SK-N-SH treated with all-trans-retinoic acid at 6 μM for 48 hours (cell line): ENCODE measurements at regions not wholly inside any gene's neighbourhood (a gene's known extent, or its start where the extent isn't known, plus 50 kb on each side); places are given as distances from the start of the nearest gene placed in this dataset.

Experiments
- ATAC-seq: fragments of 200-7000 bp; cut with Tn5 transposase; 3 replicates; pipeline ENCODE4 v1.9.1; 2020; ENCODE audit warnings: mild to moderate bottlenecking, moderate library complexity
- ARNTL ChIP-seq: fragments of 450-650 bp; formaldehyde crosslinking; IDR thresholded peaks from 2 replicates; pipeline ENCODE4 v1.5.0; 2020; ENCODE audit warnings: low read depth, mild to moderate bottlenecking, moderate library complexity, borderline replicate concordance
- BACH2 ChIP-seq: fragments of 250-450 bp; sonication (Bioruptor Pico); IDR thresholded peaks from 2 replicates; pipeline ENCODE4 v1.9.0; 2021; ENCODE audit warnings: mild to moderate bottlenecking, borderline replicate concordance
- CREB5 ChIP-seq: fragments of 250-450 bp; sonication (Bioruptor Pico); IDR thresholded peaks from 2 replicates; pipeline ENCODE4 v1.5.1; 2020; ENCODE audit warnings: low read depth, mild to moderate bottlenecking, moderate library complexity
- CSRNP3 ChIP-seq: fragments of 250-450 bp; sonication (Bioruptor Pico); IDR thresholded peaks from 2 replicates; pipeline ENCODE4 v1.5.1; 2021; ENCODE audit warnings: mild to moderate bottlenecking, moderate library complexity
- ESRRG ChIP-seq: fragments of 250-450 bp; sonication (Bioruptor Pico); IDR thresholded peaks from 2 replicates; pipeline ENCODE4 v1.6.1; 2021; ENCODE audit warnings: mild to moderate bottlenecking
- GLIS3 ChIP-seq: fragments of 250-450 bp; sonication (Bioruptor Pico); IDR thresholded peaks from 2 replicates; pipeline ENCODE4 v1.5.0; 2020; ENCODE audit warnings: mild to moderate bottlenecking, moderate library complexity
- ISL1 ChIP-seq: fragments of 250-450 bp; sonication (Bioruptor Pico); IDR thresholded peaks from 2 replicates; pipeline ENCODE4 v2.1.2; 2022; ENCODE audit warnings: mild to moderate bottlenecking, moderate library complexity
- OSR1 ChIP-seq: fragments of 250-450 bp; sonication (Bioruptor Pico); IDR thresholded peaks from 2 replicates; pipeline ENCODE4 v1.8.0; 2022; ENCODE audit warnings: moderate library complexity, mild to moderate bottlenecking, inconsistent platforms
- PATZ1 ChIP-seq: fragments of 250-450 bp; sonication (Bioruptor Pico); IDR thresholded peaks from 2 replicates; pipeline ENCODE4 v1.8.0; 2020; ENCODE audit warnings: mild to moderate bottlenecking, moderate library complexity, borderline replicate concordance
- POU6F1 ChIP-seq: fragments of 250-450 bp; sonication (Bioruptor Pico); IDR thresholded peaks from 2 replicates; pipeline ENCODE4 v1.8.0; 2021; ENCODE audit warnings: low read depth, mild to moderate bottlenecking, moderate library complexity, borderline replicate concordance
- PPARA ChIP-seq: fragments of 250-450 bp; sonication (Bioruptor Pico); IDR thresholded peaks from 2 replicates; pipeline ENCODE4 v1.5.0; 2020; ENCODE audit warnings: mild to moderate bottlenecking, borderline replicate concordance
- RARB ChIP-seq: fragments of 250-450 bp; sonication (Bioruptor Pico); IDR thresholded peaks from 2 replicates; pipeline ENCODE4 v1.8.0; 2021; ENCODE audit warnings: mild to moderate bottlenecking, moderate library complexity
- SNAI2 ChIP-seq: fragments of 250-450 bp; sonication (Bioruptor Pico); IDR thresholded peaks from 2 replicates; pipeline ENCODE4 v1.5.0; 2020; ENCODE audit warnings: mild to moderate bottlenecking, moderate library complexity
- TOX ChIP-seq: fragments of 250-450 bp; sonication (Bioruptor Pico); IDR thresholded peaks from 2 replicates; pipeline ENCODE4 v1.8.0; 2021; ENCODE audit warnings: mild to moderate bottlenecking, moderate library complexity, borderline replicate concordance
- TSHZ2 ChIP-seq: fragments of 250-450 bp; sonication (Bioruptor Pico); IDR thresholded peaks from 2 replicates; pipeline ENCODE4 v1.5.0; 2020; ENCODE audit warnings: mild to moderate bottlenecking, moderate library complexity
- ZC3H10 ChIP-seq: fragments of 250-450 bp; sonication (Bioruptor Pico); IDR thresholded peaks from 2 replicates; pipeline ENCODE4 v1.5.1; 2021; ENCODE audit warnings: mild to moderate bottlenecking, moderate library complexity
- ZFP3 ChIP-seq: fragments of 250-450 bp; sonication (Bioruptor Pico); IDR thresholded peaks from 2 replicates; pipeline ENCODE4 v1.5.0; 2020; ENCODE audit warnings: mild to moderate bottlenecking, moderate library complexity
- ZFP30 ChIP-seq: fragments of 450-650 bp; formaldehyde crosslinking; IDR thresholded peaks from 2 replicates; pipeline ENCODE4 v1.5.0; 2022; ENCODE audit warnings: mild to moderate bottlenecking, moderate library complexity
- ZNF8 ChIP-seq: fragments of 450-650 bp; formaldehyde crosslinking; IDR thresholded peaks from 2 replicates; pipeline ENCODE4 v1.5.0; 2020; ENCODE audit warnings: mild to moderate bottlenecking, moderate library complexity

GRCh38 chr2:63661076-63661475 lies 72.3 kb downstream of the MDH1 start:
- ATAC-seq: no peak; the same call in 1 of the 3 replicates

GRCh38 chr2:63662028-63662804 lies 73.5 kb downstream of the MDH1 start:
- no peak for ATAC-seq
- TF ChIP-seq CSRNP3 (CRISPR knock-in tag) (no peak), SNAI2 (no peak), ZC3H10 (CRISPR knock-in tag) (no peak), ZNF8 (CRISPR knock-in tag) (no peak), ZFP30 (CRISPR knock-in tag) (no peak), ZFP3 (CRISPR knock-in tag) (no peak), PPARA (no peak), RARB (CRISPR knock-in tag) (no peak), GLIS3 (CRISPR knock-in tag) (no peak), OSR1 (no peak), ISL1 (CRISPR knock-in tag) (no peak), CREB5 (CRISPR knock-in tag) (no peak), ARNTL (CRISPR knock-in tag) (no peak), PATZ1 (no peak), POU6F1 (CRISPR knock-in tag) (no peak)

More at GRCh38 chr2:63661076-63661475, 72.3 kb downstream of the MDH1 start:
- TF ChIP-seq CSRNP3 (CRISPR knock-in tag): no peak
- TF ChIP-seq ZNF8 (CRISPR knock-in tag): no peak
- no peak for TF ChIP-seq GLIS3 (CRISPR knock-in tag)
- no peak for TF ChIP-seq CREB5 (CRISPR knock-in tag)
- no peak for TF ChIP-seq PPARA
- no peak for TF ChIP-seq BACH2 (CRISPR knock-in tag)

GRCh38 chr2:63663013-63663864 lies 74.5 kb downstream of the MDH1 start:
- no peak for ATAC-seq
- TF ChIP-seq ZNF8 (CRISPR knock-in tag): no peak
- TF ChIP-seq TOX: no peak
- no peak for TF ChIP-seq ESRRG (CRISPR knock-in tag)
- TF ChIP-seq TSHZ2 (CRISPR knock-in tag): no peak
- no peak for TF ChIP-seq POU6F1 (CRISPR knock-in tag)
